ENCODE measurements at regions not wholly inside any gene's neighbourhood (a gene's known extent, or its start where the extent isn't known, plus 50 kb on each side); places are given as distances from the start of the nearest gene placed in this dataset.

GRCh38 chr15:87680208-87680607 is 576.3 kb downstream of the NTRK3 start:
- TF ChIP-seq, protein P1, sequence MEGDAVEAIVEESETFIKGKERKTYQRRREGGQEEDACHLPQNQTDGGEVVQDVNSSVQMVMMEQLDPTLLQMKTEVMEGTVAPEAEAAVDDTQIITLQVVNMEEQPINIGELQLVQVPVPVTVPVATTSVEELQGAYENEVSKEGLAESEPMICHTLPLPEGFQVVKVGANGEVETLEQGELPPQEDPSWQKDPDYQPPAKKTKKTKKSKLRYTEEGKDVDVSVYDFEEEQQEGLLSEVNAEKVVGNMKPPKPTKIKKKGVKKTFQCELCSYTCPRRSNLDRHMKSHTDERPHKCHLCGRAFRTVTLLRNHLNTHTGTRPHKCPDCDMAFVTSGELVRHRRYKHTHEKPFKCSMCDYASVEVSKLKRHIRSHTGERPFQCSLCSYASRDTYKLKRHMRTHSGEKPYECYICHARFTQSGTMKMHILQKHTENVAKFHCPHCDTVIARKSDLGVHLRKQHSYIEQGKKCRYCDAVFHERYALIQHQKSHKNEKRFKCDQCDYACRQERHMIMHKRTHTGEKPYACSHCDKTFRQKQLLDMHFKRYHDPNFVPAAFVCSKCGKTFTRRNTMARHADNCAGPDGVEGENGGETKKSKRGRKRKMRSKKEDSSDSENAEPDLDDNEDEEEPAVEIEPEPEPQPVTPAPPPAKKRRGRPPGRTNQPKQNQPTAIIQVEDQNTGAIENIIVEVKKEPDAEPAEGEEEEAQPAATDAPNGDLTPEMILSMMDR (conservative IDR thresholded peaks at IDR 0.05 in 1 of 2, IDR thresholded peaks at IDR 0.05 in 1 of 2; ENCODE audit: low read depth in 1 of 2, low read length in 2 of 2), result no peak
- TF ChIP-seq EZH2 (IDR thresholded peaks at IDR 0.05; ENCODE audit: low read length, missing control alignments), result no peak
- no peaks in the 10 kb centered on the region for H3K36me3 ChIP-seq (ENCODE audit: control insufficient read depth, insufficient read depth, low read length)
- DNase-seq (ENCODE audit: low read depth in 2 of 2), result peak in 1 of 2 donors; percentile 38
- H3K27ac ChIP-seq (ENCODE audit: insufficient read depth, low read length), result no peak overlapping the region
- H3K4me1 ChIP-seq (ENCODE audit: control insufficient read depth, extremely low read depth, insufficient read depth, low read length), result no peaks in the 10 kb centered on the region
- no peaks in the 10 kb centered on the region for H3K27me3 ChIP-seq (ENCODE audit: control insufficient read depth, insufficient read depth, low read length)
- no peak overlapping the region for H2AFZ ChIP-seq (ENCODE audit: low read length)
- H4K20me1 ChIP-seq (ENCODE audit: control insufficient read depth, extremely low read depth, insufficient read depth, low read length), result no peaks in the 10 kb centered on the region
- H3K4me2 ChIP-seq (ENCODE audit: extremely low read depth, insufficient read depth, low read length), result no peak overlapping the region
- no peaks in the 10 kb centered on the region for H3K9me3 ChIP-seq (ENCODE audit: control insufficient read depth, insufficient read depth, low read depth, low read length)
- no peak overlapping the region for H3K4me3 ChIP-seq (replicated peaks in 1 of 4; ENCODE audit: control extremely low read depth in 1 of 4, insufficient read depth in 1 of 4, low read depth in 3 of 4, low read length in 4 of 4)
- no peak overlapping the region for H3K9ac ChIP-seq (ENCODE audit: insufficient read depth, low read length)
- no peaks in the 10 kb centered on the region for H3K79me2 ChIP-seq (ENCODE audit: control insufficient read depth, insufficient read depth, low read length)

DNA sequence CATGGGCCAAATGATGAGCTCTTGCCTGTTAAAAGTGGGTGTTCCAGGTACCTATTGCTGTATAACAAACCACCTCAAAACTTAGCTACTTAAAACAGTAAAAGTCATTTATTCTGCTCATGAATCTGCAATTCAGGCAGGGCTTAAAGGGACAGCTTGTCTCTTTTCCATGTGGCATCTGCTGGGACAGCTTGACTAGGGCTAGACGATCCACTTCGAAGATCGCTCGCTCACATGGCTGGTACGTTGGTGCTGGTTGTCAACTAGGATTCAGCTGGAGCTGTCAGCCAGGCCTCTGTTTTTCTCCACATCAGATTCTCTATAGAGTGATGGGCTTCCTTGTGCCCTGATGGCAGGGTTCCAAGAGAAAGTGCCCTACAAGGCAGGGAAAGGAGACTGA is 581.3 kb downstream of the NTRK3 start:
- no peaks in the 10 kb centered on the region for H3K79me2 ChIP-seq (ENCODE audit: control insufficient read depth, insufficient read depth, low read length)
- TF ChIP-seq, protein P1 (conservative IDR thresholded peaks at IDR 0.05 in 1 of 2, IDR thresholded peaks at IDR 0.05 in 1 of 2; ENCODE audit: low read depth in 1 of 2, low read length in 2 of 2), result no peak
- no peak for TF ChIP-seq EZH2 (IDR thresholded peaks at IDR 0.05; ENCODE audit: low read length, missing control alignments)
- no peak overlapping the region for H3K27ac ChIP-seq (ENCODE audit: insufficient read depth, low read length)
- no peaks in the 10 kb centered on the region for H3K36me3 ChIP-seq (ENCODE audit: control insufficient read depth, insufficient read depth, low read length)
- H3K4me3 ChIP-seq (replicated peaks in 1 of 4; ENCODE audit: control extremely low read depth in 1 of 4, insufficient read depth in 1 of 4, low read depth in 3 of 4, low read length in 4 of 4), result no peak overlapping the region
- no peaks in the 10 kb centered on the region for H3K9me3 ChIP-seq (ENCODE audit: control insufficient read depth, insufficient read depth, low read depth, low read length)
- no peaks in the 10 kb centered on the region for H3K27me3 ChIP-seq (ENCODE audit: control insufficient read depth, insufficient read depth, low read length)
- no peak for DNase-seq (ENCODE audit: low read depth in 2 of 2)
- no peak overlapping the region for H3K9ac ChIP-seq (ENCODE audit: insufficient read depth, low read length)
- H2AFZ ChIP-seq (ENCODE audit: low read length), result no peak overlapping the region
- no peaks in the 10 kb centered on the region for H3K4me1 ChIP-seq (ENCODE audit: control insufficient read depth, extremely low read depth, insufficient read depth, low read length)
- no peaks in the 10 kb centered on the region for H4K20me1 ChIP-seq (ENCODE audit: control insufficient read depth, extremely low read depth, insufficient read depth, low read length)
- no peak overlapping the region for H3K4me2 ChIP-seq (ENCODE audit: extremely low read depth, insufficient read depth, low read length)

- no peaks in the 10 kb centered on the region for H3K4me1 ChIP-seq (ENCODE audit: control insufficient read depth, extremely low read depth, insufficient read depth, low read length)
- H3K36me3 ChIP-seq (ENCODE audit: control insufficient read depth, insufficient read depth, low read length), result no peaks in the 10 kb centered on the region
- no peak overlapping the region for H2AFZ ChIP-seq (ENCODE audit: low read length)
- DNase-seq (ENCODE audit: low read depth in 2 of 2), result peak; percentile 16 to 39
- H3K27me3 ChIP-seq (ENCODE audit: control insufficient read depth, insufficient read depth, low read length), result no peaks in the 10 kb centered on the region
- H3K9me3 ChIP-seq (ENCODE audit: control insufficient read depth, insufficient read depth, low read depth, low read length), result no peaks in the 10 kb centered on the region
- H3K79me2 ChIP-seq (ENCODE audit: control insufficient read depth, insufficient read depth, low read length), result no peaks in the 10 kb centered on the region
- H3K27ac ChIP-seq (ENCODE audit: insufficient read depth, low read length), result no peak overlapping the region
- TF ChIP-seq, protein P1 (conservative IDR thresholded peaks at IDR 0.05 in 1 of 2, IDR thresholded peaks at IDR 0.05 in 1 of 2; ENCODE audit: low read depth in 1 of 2, low read length in 2 of 2), result peak; percentile 70 to 82
- TF ChIP-seq EZH2 (IDR thresholded peaks at IDR 0.05; ENCODE audit: low read length, missing control alignments), result no peak
- no peak overlapping the region for H3K4me3 ChIP-seq (replicated peaks in 1 of 4; ENCODE audit: control extremely low read depth in 1 of 4, insufficient read depth in 1 of 4, low read depth in 3 of 4, low read length in 4 of 4)
- H3K4me2 ChIP-seq (ENCODE audit: extremely low read depth, insufficient read depth, low read length), result no peak overlapping the region
- H3K9ac ChIP-seq (ENCODE audit: insufficient read depth, low read length), result no peak overlapping the region
- no peaks in the 10 kb centered on the region for H4K20me1 ChIP-seq (ENCODE audit: control insufficient read depth, extremely low read depth, insufficient read depth, low read length)
Observed at GRCh38 chr15:87672309-87673288, 583.9 kb downstream of the NTRK3 start.
